GM13976 (cell line): ENCODE measurements at regions not wholly inside any gene's neighbourhood (a gene's known extent, or its start where the extent isn't known, plus 50 kb on each side); places are given as distances from the start of the nearest gene placed in this dataset.

ENCODE experiments used
- DNase-seq: peaks from one replicate; pipeline ENCODE4 v3.0.0; 2012; ENCODE audit warnings: low spot score
- in situ Hi-C: fragments of 300-500 bp; cut with MboI; formaldehyde crosslinking; loops from one replicate; pipeline ENCODE4 v1.12.0; 2022; ENCODE audit warnings: low sequenced_read_pairs, mixed read lengths, inconsistent platforms; ENCODE audit not compliant: unreplicated experiment
- TF ChIP-seq, protein P1 (sequence below): IDR thresholded peaks from 2 replicates; pipeline ENCODE4 v1.5.1; 2012; ENCODE audit warnings: borderline replicate concordance, mild to moderate bottlenecking; ENCODE audit not compliant: insufficient read depth; ENCODE audit errors: extremely low read depth, missing control alignments, control extremely low read depth

DNA sequence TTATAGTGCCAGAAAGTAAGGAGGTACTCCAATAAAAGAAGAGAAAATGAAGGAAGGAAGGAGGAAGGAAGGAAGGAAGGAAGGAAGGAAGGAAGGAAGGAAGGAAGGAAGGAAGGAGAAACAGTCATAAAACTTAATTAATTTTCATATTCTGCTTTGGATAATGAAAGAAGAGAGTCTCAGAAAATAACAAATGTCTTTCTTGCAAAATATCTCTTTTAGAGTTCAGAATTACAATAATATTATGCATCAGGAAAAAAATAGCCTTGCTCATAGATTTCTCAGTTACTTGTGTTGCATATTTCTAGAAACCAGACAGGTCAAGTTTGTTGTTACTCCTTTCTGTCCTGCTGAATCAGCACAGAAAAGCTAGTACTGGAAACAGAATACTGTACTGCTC lies 130.1 kb upstream of the DKK2 start:
- in situ Hi-C loops, result no loop called here

DNA sequence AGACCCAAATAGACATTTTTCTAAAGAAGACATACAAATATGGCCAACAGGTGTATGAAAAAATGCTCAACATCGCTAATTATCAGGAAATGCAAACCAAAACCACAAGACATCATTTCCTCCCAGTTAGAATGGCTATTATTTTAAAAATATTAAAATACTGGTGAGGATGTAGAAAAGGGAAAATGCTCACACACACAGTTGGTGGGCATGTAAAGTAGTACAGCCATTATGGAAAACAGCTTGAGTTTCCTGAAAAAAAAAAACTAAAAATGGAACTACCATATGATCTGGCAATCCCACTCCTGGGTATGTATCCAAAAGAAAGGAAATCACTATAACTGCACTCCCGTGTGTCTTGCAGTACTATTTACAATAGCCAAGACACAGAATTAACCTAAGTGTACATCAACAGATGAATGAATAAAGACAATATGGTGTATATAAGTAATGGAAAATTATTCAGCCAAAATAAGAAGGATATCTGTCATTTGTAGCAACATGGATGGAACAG lies 128.9 kb upstream of the DKK2 start:
- TF ChIP-seq, protein P1, sequence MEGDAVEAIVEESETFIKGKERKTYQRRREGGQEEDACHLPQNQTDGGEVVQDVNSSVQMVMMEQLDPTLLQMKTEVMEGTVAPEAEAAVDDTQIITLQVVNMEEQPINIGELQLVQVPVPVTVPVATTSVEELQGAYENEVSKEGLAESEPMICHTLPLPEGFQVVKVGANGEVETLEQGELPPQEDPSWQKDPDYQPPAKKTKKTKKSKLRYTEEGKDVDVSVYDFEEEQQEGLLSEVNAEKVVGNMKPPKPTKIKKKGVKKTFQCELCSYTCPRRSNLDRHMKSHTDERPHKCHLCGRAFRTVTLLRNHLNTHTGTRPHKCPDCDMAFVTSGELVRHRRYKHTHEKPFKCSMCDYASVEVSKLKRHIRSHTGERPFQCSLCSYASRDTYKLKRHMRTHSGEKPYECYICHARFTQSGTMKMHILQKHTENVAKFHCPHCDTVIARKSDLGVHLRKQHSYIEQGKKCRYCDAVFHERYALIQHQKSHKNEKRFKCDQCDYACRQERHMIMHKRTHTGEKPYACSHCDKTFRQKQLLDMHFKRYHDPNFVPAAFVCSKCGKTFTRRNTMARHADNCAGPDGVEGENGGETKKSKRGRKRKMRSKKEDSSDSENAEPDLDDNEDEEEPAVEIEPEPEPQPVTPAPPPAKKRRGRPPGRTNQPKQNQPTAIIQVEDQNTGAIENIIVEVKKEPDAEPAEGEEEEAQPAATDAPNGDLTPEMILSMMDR, result no peak
- in situ Hi-C loops, result no loop called here
- DNase-seq, result no peak

More for the DNA sequence above, 130.1 kb upstream of the DKK2 start:
- no peak for DNase-seq
- TF ChIP-seq, protein P1, result no peak

DNA sequence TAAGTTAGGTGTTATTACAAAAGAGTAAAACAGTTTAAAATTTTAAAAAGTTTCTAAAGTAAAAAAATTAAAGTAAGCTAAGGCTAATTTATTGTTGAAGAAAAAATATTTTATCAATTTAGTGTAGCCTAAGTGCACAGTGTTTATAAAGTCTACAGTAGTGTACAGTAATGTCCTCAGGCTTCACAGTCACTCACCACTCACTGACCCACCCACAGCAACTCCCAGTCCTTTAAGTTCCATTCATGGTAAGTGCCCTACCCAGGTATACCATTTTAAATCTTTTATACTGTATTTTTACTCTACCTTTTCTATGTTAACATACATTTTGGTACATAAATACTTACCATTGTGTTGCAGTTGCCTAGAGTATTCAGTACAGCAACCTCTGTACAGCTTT lies 120.3 kb upstream of the DKK2 start:
- TF ChIP-seq, protein P1, result no peak
- in situ Hi-C loops, result no loop called here
- DNase-seq, result no peak

DNA sequence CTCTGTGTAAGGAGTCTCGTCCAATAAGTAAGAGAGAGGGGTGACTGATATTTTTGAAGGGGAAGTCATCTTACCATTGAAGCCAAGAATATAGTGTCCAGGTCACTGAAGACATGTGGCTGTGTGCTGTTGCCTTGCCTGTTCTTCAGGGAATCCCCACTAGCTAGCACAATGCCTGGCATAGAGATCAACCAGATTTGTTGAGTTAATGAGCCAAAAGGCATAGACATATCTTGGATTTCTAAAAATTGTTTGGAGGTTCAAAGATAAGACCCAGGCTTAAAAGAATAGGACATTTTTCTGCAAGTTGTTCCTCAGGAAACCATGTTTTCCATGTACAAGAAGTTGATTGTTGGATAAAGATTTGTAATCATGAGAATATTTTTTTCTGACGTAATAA lies 119.3 kb upstream of the DKK2 start:
- in situ Hi-C loops, result no loop called here
- no peak for DNase-seq
- TF ChIP-seq, protein P1, result no peak

DNA sequence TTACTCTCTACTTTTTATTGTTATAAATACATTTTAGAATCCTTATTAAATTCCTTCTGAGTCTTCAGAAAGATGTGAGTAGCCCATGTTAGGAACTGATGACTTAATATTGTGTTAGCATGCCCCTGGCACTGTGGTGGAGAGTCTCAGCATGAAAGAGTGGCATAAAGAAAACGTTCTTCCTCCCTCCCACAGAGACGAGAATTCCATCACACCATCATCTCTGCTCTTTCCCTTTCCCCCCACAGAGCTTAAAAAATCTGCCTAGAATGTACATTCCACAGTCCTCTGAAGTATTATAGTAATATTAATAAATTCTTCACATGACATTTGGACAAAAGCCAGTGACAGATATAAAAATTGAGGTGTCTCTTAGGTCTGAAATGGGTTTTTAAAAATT lies 117.8 kb upstream of the DKK2 start:
- TF ChIP-seq, protein P1, result no peak
- in situ Hi-C loops, result no loop called here
- DNase-seq, result no peak

DNA sequence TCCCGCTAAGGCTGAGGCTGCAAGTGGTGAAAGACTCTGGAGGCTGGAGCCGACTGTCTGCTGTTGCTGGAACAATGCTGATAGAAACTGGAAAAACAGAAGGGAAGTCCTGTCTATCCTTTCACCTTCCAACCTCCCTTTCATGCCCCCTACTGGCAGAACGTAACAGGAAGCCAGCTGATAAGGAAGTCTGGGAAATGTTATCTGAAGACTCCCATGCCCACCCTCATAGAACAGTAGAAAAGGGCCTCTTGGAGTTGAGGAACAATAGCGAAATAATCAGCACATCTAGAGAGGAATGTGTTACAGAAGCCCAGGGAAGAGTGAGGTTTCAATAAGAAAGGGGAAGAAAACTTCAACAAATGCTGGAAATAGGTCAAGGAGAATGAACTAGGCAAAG lies 117.1 kb upstream of the DKK2 start:
- in situ Hi-C loops, result no loop called here
- TF ChIP-seq, protein P1, result peak; percentile 23
- no peak for DNase-seq

DNA sequence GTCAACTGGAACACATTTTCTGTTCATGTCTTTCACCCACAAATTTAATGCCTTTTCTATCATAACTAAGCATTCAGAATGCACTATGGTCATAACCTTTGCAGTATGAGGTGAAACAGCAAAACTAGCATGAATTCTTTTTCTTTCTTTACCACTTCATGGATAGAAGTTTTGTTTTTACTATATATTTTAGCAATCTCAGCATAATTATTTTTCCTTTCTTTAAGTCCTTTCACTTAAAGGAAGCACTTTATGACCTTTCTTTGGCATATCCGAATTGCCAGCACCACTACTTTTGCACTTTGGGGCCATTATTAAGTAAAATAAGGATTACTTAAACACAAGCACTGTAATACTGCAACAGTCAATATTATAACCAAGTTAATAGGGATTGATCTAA lies 115.1 kb upstream of the DKK2 start:
- TF ChIP-seq, protein P1, result no peak
- no peak for DNase-seq
- in situ Hi-C loops, result no loop called here
